NCI-H1694 treated with DMSO at 0.1 percent for 48 hours (cell line): ENCODE measurements at regions not wholly inside any gene's neighbourhood (a gene's known extent, or its start where the extent isn't known, plus 50 kb on each side); places are given as distances from the start of the nearest gene placed in this dataset.
"Not testable (repeated sequence)": the region's sequence is repeated elsewhere in the genome, so short reads cannot be mapped to it uniquely, and the experiment has no call there.

ENCODE experiments used
- DNase-seq: peaks from one replicate; lab custom pipeline; 2025; lab: John Stamatoyannopoulos, UW

DNA sequence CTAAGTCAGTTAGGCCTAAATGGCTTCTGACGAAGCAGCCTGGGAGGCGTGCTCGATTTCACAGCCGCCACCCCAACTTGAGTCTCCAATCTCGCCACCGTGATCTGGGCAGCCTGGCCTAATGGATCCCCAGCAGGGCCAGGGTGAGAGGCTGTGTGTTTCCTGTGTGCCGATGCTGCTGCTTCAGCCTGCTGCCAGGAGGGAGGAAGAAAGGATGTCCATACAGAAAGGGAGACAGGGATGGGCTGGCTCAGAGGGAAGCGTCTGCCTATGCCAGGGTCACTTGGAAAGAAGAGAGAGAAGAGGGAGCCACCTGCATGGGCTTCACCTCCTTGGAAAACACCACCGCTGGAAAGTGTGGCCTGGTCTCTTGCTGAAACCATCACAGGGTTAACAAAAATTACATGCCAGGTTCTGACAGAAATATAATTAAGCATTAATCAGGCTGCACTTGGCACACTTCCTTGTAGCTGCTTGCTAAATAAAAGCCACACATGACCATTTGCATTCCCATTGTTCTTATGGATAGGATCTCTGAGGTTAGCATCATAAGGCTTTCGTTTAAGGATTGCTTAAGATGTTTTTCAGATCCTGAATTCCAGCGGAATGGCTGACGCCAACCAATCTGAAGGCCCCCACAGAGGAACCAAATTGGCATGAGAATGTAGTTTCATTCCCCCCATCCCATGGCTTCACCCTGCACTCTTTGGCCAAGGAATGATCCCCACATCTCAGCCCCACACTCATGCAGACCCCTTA, 108.8 kb upstream of the SLC1A4 start:
- DNase-seq = no peak

DNA sequence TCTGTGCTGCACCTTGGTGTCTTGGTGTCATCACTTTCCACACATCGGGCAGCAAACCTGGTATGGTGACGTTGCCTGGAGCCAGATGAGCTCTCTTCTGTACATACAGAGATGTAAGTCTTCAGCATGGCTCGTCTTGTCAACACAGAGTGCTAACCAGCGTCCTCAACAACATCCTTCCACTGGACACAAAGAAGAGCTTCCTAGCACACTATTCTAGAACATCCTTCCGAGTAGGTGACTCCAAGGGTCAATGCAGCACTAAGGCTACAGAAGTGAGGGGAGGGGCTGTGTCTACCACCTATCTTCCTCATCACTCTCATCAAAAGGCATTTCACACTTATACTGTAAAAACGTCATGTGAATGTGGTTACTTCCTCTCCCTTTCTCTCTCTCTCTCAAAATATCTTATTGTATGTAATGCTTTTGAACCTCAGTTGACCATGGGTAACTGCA, 108.1 kb upstream of the SLC1A4 start:
- no peak for DNase-seq

DNA sequence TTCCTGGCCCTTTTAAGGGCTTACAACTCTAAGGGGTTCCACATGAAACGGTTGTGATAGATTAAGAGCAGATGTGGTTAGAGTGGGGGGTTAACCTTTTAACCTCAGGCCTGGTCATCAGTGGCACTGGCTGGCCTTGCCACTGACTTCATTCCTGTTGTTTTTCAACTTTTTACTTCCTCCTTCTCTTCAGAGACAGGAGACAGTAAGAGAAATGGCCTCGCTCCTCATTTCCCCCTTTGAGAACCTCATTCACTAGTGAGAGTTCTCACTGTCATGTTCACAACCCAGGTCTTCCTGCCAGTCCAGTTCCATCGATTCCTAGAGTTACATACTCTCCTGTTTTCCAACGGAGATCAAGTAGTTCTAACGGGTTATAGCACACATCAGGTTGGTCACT, 101.6 kb upstream of the SLC1A4 start:
- no peak for DNase-seq

DNA sequence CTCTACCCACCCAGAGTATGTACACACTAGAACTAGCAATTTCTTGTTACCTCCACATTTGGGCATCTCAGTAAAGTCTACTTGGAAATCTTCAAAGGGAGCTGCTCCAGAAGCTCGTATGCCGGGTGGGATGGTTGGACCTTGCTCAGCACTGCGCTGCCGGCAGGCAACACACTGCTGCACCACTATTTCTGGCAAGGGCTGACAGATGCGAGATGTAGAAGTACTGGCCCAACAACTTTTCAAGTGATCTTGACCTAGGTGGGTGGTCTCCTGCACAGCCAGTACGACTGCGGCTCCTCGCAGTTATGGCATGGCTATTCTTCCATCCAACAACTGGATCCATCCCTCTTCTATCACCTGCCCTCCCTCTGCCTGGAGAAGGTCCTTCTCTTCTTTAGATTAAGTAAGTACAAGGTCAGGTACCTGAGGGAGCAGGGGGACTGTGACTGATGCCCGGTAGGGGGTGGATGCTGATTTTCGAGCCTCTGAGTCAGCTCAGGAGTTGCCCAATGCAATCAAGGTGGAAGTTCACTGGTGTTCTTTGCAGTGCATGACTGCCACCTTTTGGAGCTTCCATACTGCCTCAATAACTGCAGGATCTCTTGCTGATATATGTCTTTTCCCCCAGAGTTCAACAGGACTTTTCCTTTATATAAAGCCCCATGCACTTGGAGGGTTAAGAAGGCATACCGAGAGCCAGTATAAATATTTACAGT, 100.4 kb upstream of the SLC1A4 start:
- no peak for DNase-seq

DNA sequence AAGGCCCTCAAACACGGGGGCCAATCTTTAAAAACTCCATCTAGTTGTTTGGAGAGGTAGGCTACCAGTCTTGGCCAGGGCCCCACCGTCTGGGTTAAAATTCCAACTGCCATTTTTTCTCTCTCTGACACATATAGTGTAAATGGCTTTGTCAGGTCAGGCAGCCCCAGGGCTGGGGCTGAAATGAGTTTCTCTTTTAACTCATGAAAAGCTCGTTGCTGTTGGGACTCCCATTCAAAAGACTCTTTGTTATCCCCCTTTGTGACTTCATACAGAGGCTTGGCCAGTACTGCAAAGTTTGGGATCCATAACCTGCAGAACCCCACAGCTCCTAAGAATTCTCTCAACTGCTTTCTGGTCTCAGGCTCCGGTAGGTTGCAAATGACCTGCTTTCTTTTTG, 99.4 kb upstream of the SLC1A4 start:
- DNase-seq = no peak

DNA sequence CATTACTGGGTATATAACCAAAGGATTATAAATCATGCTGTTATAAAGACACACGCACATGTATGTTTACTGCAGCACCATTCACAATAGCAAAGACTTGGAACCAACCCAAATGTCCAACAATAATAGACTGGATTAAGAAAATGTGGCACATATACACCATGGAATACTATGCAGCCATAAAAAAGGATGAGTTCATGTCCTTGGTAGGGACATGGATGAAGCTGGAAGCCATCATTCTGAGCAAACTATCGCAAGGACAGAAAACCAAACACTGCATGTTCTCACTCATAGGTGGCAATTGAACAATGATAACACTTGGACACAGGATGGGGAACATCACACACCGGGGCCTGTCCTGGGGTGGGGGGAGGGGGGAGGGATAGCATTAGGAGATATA, 92.6 kb upstream of the SLC1A4 start:
- DNase-seq = not testable (repeated sequence)

DNA sequence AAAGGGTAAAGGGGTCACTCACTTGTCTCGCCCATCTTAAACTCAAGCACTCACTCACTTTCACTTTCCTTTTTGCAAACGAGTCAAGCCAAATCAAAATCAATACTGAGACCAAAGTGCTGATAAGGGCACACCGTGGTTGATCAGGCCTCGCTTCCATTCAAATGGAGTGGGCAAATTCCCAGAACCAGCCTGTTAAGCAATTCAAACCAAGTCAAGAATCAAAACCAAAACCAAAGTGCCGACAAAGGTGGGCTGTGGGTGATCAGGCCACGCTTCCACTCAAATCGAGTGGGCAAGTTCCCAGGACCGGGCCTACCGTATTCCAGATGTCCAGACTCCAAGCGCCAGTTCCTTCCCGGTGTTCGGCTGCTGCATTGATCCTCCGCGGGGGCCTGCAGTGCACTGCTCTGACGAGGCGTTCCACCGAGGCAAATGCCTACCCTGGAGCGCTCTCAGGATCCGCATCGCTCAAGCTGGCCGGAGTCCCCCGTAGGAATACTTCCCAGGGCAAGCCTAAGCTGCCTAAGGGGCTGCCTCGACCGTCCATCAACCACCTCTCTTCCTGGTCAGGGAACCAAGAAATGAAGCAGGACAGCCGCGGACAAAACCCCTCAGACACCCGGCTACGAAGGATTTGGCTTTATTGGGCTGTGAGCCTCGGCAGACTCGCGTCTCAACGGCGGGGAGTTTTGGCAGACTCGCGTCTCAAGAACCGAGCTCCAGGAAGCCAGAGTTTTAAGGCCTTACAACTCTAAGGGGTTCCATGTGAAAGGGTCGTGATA, 89.9 kb upstream of the SLC1A4 start:
- no peak for DNase-seq

DNA sequence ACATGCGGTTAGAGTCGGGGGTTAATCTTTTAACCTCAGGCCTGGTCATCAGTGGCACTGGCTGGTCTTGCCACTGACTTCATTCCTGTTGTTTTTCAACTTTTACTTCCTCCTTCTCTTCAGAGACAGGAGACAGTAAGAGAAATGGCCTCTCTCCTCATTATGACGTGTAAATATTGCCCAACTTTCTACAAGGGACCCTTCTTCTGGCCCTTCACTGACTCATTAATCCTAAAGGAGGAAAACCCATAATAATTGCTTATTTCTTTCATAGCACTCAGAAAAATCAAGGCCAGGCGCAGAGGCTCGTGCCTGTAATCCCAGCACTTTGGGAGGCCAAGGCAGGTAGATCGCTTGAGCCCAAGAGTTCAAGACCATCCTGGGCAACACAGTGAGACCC, 89.3 kb upstream of the SLC1A4 start:
- not testable (repeated sequence) for DNase-seq

DNA sequence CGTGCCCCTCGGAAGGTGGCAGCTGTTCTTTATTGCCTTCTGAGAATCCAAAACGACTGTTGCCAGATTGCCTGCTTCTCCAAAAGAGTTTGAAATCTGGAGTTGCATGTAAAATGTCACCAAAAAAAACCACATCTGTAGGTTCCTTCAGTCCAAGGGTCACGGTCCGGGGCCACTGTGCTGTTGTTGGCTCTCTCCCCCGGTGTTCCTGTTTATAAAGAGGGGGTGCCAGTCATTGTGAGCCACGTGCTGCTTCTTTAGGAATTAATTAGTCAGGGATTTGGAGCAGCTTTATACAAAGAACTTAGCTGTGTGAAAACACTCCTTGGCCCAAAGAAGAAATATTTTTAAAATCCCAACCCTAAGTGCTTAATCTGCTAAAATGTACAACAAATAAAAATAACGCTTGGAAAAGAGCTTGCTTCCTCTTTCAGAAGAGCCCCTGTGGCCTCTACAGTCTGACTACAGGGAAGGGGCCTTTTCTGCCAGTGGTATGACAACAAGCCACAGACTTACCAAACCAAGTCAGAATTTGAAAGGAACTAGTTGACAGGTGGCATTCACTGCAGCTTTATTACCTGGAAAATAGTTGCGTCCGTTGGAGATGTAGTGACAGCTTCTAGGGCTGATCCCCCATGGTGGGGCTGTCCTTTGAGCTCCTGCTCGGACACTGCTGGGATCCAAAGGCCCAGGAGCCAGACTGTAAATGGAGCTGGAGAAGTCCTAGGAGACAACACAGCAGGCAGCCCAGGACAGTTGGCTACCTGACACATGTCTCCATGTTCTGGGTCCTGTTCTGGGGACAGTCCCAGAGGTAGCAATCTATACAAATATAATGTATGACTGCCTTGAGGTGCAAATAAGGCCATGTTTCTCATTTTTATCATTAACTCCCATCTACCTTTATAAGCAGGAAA, 84.5 kb upstream of the SLC1A4 start:
- no peak for DNase-seq

DNA sequence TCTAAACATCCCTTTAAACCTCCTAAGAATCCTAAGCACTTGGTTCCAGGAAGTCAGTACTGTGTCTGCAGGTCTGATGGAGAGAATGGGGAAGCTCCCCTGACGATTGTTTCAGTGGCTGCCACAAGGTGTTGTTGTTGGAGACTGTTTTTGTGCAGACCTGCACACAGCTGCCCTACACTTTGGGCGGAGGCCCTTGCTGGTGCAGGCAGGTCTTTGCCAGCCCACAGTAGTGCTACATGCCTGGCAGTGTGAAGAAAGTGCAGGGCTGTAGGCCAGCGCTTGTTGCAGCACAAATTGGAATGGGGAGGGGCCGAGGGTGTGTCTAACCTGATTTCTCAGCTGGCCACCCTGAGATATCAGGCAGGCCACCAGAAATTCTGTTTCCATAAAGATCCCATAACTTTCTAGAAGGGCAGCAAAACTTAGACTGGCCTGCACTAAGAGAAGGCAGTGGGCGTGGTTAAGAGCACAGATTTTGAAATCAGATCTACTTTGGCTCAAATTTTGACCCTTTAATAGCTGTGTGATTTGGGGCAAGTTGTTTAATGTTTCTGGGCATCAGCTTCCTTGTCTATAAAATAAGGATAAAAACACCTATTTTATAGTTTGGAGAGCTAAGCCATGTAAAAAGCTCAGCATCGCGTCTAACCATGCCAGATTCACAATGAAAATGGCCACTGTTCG, 83.7 kb upstream of the SLC1A4 start:
- no peak for DNase-seq

DNA sequence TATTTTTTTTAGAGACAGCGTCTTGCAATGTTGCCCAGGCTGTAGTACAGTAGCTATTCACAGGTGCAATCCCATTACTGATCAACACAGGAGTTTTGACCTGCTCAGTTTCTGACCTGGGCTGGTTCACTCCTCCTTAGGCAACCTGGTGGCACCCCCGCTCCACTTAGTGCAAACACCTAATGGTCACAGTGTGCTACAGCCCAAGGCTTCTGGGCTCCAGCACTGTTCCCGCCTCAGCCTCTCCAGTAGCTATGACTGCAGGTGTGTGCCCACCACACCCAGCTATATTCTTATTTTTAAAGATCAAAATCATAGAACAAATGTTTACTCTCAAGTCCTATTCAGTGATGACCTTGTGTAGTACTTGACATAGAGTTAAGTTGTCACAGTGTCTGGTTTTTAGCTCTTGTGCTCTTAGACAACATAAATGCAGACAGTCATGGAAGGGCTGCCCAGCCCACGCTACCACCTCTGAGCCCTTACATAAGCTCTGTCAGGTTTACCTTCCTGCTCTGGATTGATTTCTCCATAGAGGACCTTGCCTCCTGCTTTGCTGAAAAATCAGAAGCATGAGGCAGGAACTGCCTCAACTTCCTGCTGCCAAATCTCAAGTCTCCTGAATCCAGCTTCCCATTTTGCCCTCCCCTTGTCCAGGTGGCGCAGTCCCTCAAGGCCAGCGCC, 82.2 kb upstream of the SLC1A4 start:
- no peak for DNase-seq

DNA sequence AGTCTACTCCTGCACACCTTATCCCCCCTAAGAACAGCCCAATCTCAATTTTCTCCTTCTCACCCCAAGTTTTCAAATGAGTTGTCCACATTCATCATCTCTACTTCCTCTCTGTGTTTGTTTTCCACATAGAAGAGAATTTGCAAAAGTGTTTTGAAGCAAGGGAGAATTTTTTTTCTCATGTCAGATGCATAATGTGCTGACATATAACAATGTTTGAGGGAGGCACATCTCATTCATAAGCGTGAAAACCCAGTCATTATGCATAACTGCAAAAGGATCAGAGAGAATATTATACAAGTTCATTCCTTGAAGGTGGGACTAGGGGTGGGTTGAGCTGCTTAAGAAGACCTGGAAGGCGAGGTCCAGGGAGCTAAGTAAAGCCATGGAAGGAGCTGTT, 80.8 kb upstream of the SLC1A4 start:
- DNase-seq = no peak

DNA sequence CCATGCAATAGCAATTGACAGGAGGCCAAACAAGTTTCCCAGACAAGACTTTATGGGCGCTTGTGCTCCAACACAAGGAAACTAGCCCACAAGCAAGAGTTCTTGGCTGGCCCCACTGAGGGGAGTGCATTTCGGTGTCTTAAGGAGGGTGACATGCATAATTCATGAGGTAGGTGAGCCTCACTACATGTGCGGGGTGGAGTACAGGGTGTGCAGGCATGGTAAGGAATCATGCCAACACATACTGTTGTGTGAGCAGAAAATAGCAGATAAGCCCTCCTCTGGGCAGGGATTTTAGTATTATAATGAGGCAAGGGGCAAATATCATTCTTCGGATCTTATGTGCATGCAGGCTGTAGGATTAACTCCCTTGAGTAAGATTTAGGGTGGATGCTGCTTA, 78.7 kb upstream of the SLC1A4 start:
- no peak for DNase-seq

DNA sequence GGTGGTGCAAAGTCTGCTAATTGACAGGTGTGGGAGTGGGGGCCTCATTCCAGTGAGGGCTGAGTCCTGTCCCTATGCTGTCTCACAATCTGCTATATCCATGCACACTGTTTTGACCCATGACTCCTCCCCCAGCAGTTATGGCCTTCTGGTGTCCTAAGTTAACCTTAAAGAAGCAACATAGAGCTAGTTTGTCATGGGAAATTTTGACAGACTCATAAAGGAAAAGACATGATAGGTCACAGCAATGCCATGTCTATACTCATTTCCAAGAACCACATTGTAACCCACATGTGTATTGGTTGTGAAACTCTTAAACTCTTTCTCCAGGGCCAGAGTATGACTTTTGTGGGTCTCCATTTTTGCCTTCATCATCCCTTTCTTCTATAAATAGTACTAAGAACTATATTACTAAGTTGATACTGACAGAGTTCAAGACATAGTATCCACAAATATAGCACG, 78.2 kb upstream of the SLC1A4 start:
- no peak for DNase-seq

DNA sequence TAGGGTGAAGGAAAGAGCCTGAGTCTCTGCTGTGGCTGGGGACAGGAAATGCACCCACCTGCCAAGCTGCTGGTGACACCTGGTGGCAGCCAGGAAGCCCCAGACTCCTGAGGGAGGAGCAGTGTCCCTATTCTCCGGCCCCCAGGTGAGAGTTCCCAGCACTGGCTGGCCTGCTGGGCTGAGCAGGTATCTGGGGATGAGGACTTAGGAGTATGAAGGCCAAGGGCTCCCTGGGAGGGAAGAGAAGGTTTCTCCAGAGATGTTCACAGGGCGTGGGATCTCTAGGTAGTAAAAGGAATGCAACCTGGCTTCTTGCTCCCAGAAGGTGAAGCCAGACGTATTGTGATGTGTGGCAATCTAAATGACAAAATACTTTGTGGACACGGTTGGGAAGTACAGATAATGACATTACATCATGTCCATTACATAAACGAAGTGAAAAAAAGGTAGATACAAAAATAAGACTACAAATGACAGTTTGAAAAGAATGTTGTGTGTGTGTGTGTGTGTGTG, 75.8 kb upstream of the SLC1A4 start:
- DNase-seq = no peak

DNA sequence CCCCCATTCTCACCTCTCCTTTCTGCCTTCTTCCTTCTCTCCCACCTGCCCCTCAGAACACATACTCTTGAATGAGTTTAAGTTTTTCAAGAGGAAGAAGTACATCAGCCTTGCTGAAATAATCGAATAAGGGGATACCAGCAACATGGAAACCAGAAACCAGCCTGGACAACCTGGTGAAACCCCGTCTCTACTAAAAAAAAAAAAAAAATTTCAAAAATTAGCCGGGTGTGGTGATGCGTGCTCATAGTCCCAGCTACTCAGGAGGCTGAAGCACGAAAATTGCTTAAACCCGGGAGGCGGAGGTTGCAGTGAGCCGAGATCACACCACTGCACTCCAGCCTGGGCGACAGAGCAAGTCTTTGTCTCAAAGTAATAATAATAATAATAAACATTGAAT, 75.0 kb upstream of the SLC1A4 start:
- no peak for DNase-seq

DNA sequence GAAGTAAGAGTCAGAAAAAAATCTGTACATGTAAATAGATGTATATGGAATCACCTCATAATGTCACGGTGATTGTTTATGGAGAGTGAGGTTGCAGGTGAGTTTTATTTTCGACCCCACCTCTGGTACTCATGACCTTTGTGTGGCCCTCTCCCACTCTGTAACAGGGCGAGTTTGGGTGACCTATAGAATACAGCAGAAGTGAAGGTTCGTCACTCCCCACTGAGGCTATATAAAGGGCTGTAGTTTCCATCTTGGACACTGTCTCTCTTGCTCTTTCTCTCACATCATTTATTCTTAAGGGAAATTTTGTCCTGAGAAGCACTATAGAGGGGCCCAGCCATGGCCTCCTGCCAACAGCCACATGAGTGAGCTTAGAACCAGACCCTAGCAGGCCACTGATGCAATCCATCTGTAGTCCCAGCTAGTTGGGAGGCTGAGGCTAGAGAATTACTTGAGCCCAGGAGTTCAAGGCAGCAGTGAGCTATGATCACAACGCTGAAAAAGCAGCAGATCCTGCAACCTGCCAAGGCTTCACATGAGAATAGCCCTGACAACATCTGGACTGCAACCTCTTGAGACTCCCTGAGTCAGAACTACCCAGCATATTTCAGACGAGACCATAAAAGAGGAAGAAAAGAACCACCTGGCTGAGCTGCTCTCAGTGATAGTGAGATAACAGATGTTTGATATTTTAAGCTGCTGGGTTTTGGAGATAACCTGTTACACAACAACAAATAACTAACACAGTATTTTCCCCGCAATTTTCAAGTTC, 74.3 kb upstream of the SLC1A4 start:
- DNase-seq = no peak

DNA sequence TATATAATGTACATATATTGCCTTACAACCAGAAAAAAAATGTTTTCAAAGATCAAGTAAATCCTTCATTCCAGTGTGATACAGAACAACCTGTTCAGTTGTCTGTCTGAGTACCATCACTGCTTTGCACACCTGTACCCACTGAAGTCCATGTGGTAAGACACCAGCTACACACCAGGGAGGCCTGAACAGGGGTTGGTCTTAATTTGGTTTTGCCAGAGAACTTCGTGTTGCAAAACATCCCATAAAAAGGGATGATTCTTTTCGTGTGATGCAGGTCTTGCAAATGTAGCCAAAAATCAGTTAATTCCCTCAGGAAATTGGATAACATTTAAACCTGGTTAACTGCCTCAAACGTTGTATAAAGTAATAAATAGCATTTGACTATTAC, 73.7 kb upstream of the SLC1A4 start:
- no peak for DNase-seq

DNA sequence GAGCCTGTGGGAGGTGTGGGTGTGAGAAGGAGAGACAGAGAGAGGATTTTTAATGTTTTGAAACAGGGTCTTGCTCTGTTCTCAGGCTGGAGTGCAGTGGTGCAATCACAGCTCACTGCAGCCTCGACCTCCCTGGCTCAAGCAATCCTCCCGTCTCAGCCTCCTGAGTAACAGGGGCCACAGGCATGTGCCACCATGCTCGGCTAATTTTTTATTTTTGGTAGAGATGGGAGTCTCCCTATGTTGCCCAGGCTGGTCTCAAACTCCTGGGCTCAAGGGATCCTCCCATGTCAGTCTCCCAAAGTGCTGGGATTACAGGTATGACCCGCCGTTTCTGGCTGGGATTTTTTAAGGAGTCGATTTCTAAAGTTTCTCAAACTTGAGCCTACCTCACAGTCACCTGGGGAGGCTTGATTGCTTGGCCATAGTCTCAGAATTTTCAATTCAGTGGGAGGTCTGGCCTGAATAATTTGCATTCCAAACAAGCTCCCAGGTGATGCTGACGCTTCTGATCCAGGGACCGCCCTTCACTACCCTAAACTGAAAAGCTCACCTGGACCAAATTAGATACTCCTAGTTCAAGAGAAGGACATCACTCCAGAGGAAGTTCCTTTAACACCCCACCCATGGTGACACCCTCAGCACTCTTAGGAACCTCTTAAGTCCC, 70.8 kb upstream of the SLC1A4 start:
- DNase-seq = no peak
